ENCODE measurements at regions not wholly inside any gene's neighbourhood (a gene's known extent, or its start where the extent isn't known, plus 50 kb on each side); places are given as distances from the start of the nearest gene placed in this dataset.

- Histone ChIP-seq H3K27ac (ENCODE audit: low read length) (no peak overlapping the region), H3K4me1 (ENCODE audit: control insufficient read depth, insufficient read depth, low read length) (no peaks in the 10 kb centered on the region), H3K36me3 (ENCODE audit: control insufficient read depth in 2 of 2, insufficient read depth in 2 of 2, low read length in 2 of 2) (no peaks in the 10 kb centered on the region), H3K27me3 (ENCODE audit: control insufficient read depth in 1 of 2, insufficient read depth in 2 of 2, low read length in 2 of 2) (no peaks in the 10 kb centered on the region), H3K9ac (ENCODE audit: low read length in 2 of 2) (no peak overlapping the region), H3K9me3 (ENCODE audit: control insufficient read depth in 2 of 2, low read length in 2 of 2) (no peaks in the 10 kb centered on the region), H3K4me3 (ENCODE audit: low read length in 2 of 2) (no peak overlapping the region)
Observed at GRCh38 chr2:9681427-9681817, 50.6 kb upstream of the YWHAQ start.

- Histone ChIP-seq H3K9ac (ENCODE audit: low read length in 2 of 2) (no peak overlapping the region), H3K27me3 (ENCODE audit: control insufficient read depth in 1 of 2, insufficient read depth in 2 of 2, low read length in 2 of 2) (no peaks in the 10 kb centered on the region), H3K4me1 (ENCODE audit: control insufficient read depth, insufficient read depth, low read length) (peaks cover 3% of the 10 kb centered on the region), H3K9me3 (ENCODE audit: control insufficient read depth in 2 of 2, low read length in 2 of 2) (no peaks in the 10 kb centered on the region), H3K36me3 (ENCODE audit: control insufficient read depth in 2 of 2, insufficient read depth in 2 of 2, low read length in 2 of 2) (no peaks in the 10 kb centered on the region), H3K27ac (ENCODE audit: low read length) (no peak overlapping the region), H3K4me3 (ENCODE audit: low read length in 2 of 2) (no peak overlapping the region)
Observed at GRCh38 chr2:9685637-9686036, 54.8 kb upstream of the YWHAQ start.

DNA sequence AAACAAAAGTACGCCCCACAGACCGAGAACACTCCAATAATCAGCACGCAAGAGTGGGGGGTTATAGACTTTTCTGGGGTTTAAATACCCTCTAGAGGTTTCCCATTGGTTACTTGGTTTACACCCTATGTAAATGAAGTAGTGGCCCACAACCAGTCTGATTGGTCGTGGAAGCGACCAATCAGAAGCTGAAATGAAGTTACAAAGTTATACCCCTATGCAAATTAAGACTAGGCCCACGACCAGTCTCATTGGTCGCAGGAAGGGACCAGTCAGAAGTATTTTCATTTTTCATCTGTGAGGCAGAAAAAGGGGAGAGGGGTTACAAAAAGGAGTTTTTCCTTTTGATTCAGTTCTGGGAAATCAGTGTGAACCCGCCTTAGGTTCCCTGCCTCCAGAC lies 55.3 kb upstream of the YWHAQ start:
- H3K27me3 ChIP-seq (ENCODE audit: control insufficient read depth in 1 of 2, insufficient read depth in 2 of 2, low read length in 2 of 2): no peaks in the 10 kb centered on the region
- H3K4me1 ChIP-seq (ENCODE audit: control insufficient read depth, insufficient read depth, low read length): peaks cover 3% of the 10 kb centered on the region
- no peak overlapping the region for H3K4me3 ChIP-seq (ENCODE audit: low read length in 2 of 2)
- H3K9me3 ChIP-seq (ENCODE audit: control insufficient read depth in 2 of 2, low read length in 2 of 2): no peaks in the 10 kb centered on the region
- H3K36me3 ChIP-seq (ENCODE audit: control insufficient read depth in 2 of 2, insufficient read depth in 2 of 2, low read length in 2 of 2): no peaks in the 10 kb centered on the region
- no peak overlapping the region for H3K9ac ChIP-seq (ENCODE audit: low read length in 2 of 2)
- no peak overlapping the region for H3K27ac ChIP-seq (ENCODE audit: low read length)

GRCh38 chr2:9690252-9690651 lies 59.5 kb upstream of the YWHAQ start:
- Histone ChIP-seq H3K4me3 (ENCODE audit: low read length in 2 of 2) (no peak overlapping the region), H3K27ac (ENCODE audit: low read length) (no peak overlapping the region), H3K4me1 (ENCODE audit: control insufficient read depth, insufficient read depth, low read length) (peaks cover 20% of the 10 kb centered on the region), H3K27me3 (ENCODE audit: control insufficient read depth in 1 of 2, insufficient read depth in 2 of 2, low read length in 2 of 2) (no peaks in the 10 kb centered on the region), H3K36me3 (ENCODE audit: control insufficient read depth in 2 of 2, insufficient read depth in 2 of 2, low read length in 2 of 2) (no peaks in the 10 kb centered on the region), H3K9ac (ENCODE audit: low read length in 2 of 2) (no peak overlapping the region), H3K9me3 (ENCODE audit: control insufficient read depth in 2 of 2, low read length in 2 of 2) (no peaks in the 10 kb centered on the region)

DNA sequence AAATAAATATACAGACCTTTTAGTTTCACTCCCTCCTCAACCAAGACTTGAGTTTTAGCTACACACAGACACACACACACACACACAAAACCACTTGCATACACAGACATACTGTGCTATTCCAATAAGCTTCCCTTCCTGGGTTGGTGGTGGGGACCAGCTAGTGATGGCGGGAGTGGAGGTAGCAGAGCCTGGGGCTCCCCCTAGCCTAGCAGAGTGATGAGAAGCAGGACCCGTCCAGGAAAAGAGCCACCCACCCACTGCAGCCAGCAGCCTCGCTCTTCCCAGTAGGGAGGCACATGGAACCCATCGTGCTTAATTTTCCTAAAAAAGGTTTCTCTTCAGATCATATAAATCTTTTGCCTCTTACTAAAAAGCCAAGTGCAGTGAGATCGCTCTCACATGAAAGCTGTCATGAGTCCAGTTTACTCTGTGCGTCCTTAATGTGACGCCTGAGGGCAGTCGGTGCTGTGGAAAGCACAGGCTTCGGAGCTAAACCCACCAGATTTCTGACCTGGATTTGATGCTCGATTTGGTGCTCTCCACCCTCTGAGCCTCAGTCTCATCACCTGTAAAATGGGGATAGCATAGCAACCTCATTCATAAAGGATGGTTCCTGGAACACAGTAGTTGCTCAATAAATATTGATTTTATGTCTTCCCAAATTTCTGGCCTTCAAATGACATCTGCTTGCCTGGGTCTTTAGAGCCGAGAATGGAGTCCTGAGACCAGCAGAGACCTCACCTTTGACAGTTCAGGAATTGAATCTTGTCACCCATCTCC lies 60.1 kb upstream of the YWHAQ start:
- H3K27ac ChIP-seq (ENCODE audit: low read length): no peak overlapping the region
- H3K9ac ChIP-seq (ENCODE audit: low read length in 2 of 2): no peak overlapping the region
- no peaks in the 10 kb centered on the region for H3K27me3 ChIP-seq (ENCODE audit: control insufficient read depth in 1 of 2, insufficient read depth in 2 of 2, low read length in 2 of 2)
- peaks cover 20% of the 10 kb centered on the region for H3K4me1 ChIP-seq (ENCODE audit: control insufficient read depth, insufficient read depth, low read length)
- H3K9me3 ChIP-seq (ENCODE audit: control insufficient read depth in 2 of 2, low read length in 2 of 2): no peaks in the 10 kb centered on the region
- no peaks in the 10 kb centered on the region for H3K36me3 ChIP-seq (ENCODE audit: control insufficient read depth in 2 of 2, insufficient read depth in 2 of 2, low read length in 2 of 2)
- H3K4me3 ChIP-seq (ENCODE audit: low read length in 2 of 2): no peak overlapping the region

- peak overlapping the region; percentile 43 to 74 for H3K9ac ChIP-seq (ENCODE audit: low read length in 2 of 2)
- peak overlapping the region in 1 of 2 donors; percentile 57 for H3K4me3 ChIP-seq (ENCODE audit: low read length in 2 of 2)
- H3K27ac ChIP-seq (ENCODE audit: low read length): peak overlapping the region; percentile 82
Observed at GRCh38 chr2:9692456-9693195, 61.8 kb upstream of the YWHAQ start.

DNA sequence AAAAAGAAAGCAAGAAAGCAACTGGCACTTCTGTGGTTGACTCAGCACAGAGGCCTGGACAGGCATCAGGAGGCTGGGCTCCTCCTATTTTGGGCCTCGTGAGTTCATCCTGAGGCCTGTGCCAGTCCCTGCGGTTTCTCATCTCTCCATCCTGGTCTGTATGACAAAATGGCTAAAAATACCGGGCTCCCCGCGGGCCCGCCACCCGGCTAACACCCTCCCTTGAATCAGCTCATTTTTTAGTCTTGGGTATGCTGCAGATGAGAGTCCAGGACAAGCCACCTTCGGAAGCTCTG lies 62.3 kb upstream of the YWHAQ start:
- H3K27me3 ChIP-seq (ENCODE audit: control insufficient read depth in 1 of 2, insufficient read depth in 2 of 2, low read length in 2 of 2): no peaks in the 10 kb centered on the region
- H3K27ac ChIP-seq (ENCODE audit: low read length): peak overlapping the region; percentile 82
- no peaks in the 10 kb centered on the region for H3K36me3 ChIP-seq (ENCODE audit: control insufficient read depth in 2 of 2, insufficient read depth in 2 of 2, low read length in 2 of 2)
- peaks cover 20% of the 10 kb centered on the region for H3K4me1 ChIP-seq (ENCODE audit: control insufficient read depth, insufficient read depth, low read length)
- H3K9ac ChIP-seq (ENCODE audit: low read length in 2 of 2): peak overlapping the region; percentile 43 to 74
- H3K4me3 ChIP-seq (ENCODE audit: low read length in 2 of 2): peak overlapping the region in 1 of 2 donors; percentile 57
- H3K9me3 ChIP-seq (ENCODE audit: control insufficient read depth in 2 of 2, low read length in 2 of 2): no peaks in the 10 kb centered on the region

More at GRCh38 chr2:9692456-9693195, 61.8 kb upstream of the YWHAQ start:
- Histone ChIP-seq H3K27me3 (ENCODE audit: control insufficient read depth in 1 of 2, insufficient read depth in 2 of 2, low read length in 2 of 2) (no peaks in the 10 kb centered on the region), H3K36me3 (ENCODE audit: control insufficient read depth in 2 of 2, insufficient read depth in 2 of 2, low read length in 2 of 2) (no peaks in the 10 kb centered on the region), H3K9me3 (ENCODE audit: control insufficient read depth in 2 of 2, low read length in 2 of 2) (no peaks in the 10 kb centered on the region), H3K4me1 (ENCODE audit: control insufficient read depth, insufficient read depth, low read length) (peaks cover 20% of the 10 kb centered on the region)

GRCh38 chr2:9693646-9694045 lies 62.8 kb upstream of the YWHAQ start:
- peak overlapping the region in 1 of 2 donors; percentile 57 for H3K4me3 ChIP-seq (ENCODE audit: low read length in 2 of 2)
- H3K27me3 ChIP-seq (ENCODE audit: control insufficient read depth in 1 of 2, insufficient read depth in 2 of 2, low read length in 2 of 2): no peaks in the 10 kb centered on the region
- no peak overlapping the region for H3K9ac ChIP-seq (ENCODE audit: low read length in 2 of 2)
- H3K4me1 ChIP-seq (ENCODE audit: control insufficient read depth, insufficient read depth, low read length): peaks cover 20% of the 10 kb centered on the region
- H3K27ac ChIP-seq (ENCODE audit: low read length): peak overlapping the region; percentile 82
- H3K9me3 ChIP-seq (ENCODE audit: control insufficient read depth in 2 of 2, low read length in 2 of 2): no peaks in the 10 kb centered on the region
- H3K36me3 ChIP-seq (ENCODE audit: control insufficient read depth in 2 of 2, insufficient read depth in 2 of 2, low read length in 2 of 2): no peaks in the 10 kb centered on the region

- Histone ChIP-seq H3K36me3 (ENCODE audit: control insufficient read depth in 2 of 2, insufficient read depth in 2 of 2, low read length in 2 of 2) (no peaks in the 10 kb centered on the region), H3K9ac (ENCODE audit: low read length in 2 of 2) (no peak overlapping the region), H3K4me3 (ENCODE audit: low read length in 2 of 2) (no peak overlapping the region), H3K27ac (ENCODE audit: low read length) (no peak overlapping the region), H3K9me3 (ENCODE audit: control insufficient read depth in 2 of 2, low read length in 2 of 2) (no peaks in the 10 kb centered on the region), H3K27me3 (ENCODE audit: control insufficient read depth in 1 of 2, insufficient read depth in 2 of 2, low read length in 2 of 2) (no peaks in the 10 kb centered on the region), H3K4me1 (ENCODE audit: control insufficient read depth, insufficient read depth, low read length) (peaks cover 20% of the 10 kb centered on the region)
Observed at GRCh38 chr2:9694661-9695234, 64.0 kb upstream of the YWHAQ start.

DNA sequence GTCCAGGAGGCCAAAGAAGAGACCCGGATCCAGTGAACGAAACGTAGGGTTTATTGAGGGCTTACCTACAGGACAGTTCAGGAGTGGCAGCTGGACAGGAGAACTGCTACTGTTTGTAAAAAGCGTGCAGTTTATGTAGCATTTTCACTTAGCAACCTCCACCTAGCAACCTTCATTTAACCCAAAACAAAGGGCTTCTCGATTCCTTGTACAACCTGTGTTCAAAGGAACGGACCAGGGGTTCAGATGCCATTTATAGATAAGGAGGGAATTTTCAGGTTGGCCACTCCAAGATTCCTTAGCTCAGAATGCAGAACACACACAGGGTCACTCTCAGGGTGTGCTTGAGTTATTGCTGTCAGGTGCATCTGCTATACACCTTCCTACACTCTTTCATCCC lies 65.1 kb upstream of the YWHAQ start:
- Histone ChIP-seq H3K9ac (ENCODE audit: low read length in 2 of 2) (no peak overlapping the region), H3K4me3 (ENCODE audit: low read length in 2 of 2) (no peak overlapping the region), H3K27me3 (ENCODE audit: control insufficient read depth in 1 of 2, insufficient read depth in 2 of 2, low read length in 2 of 2) (no peaks in the 10 kb centered on the region), H3K9me3 (ENCODE audit: control insufficient read depth in 2 of 2, low read length in 2 of 2) (no peaks in the 10 kb centered on the region), H3K4me1 (ENCODE audit: control insufficient read depth, insufficient read depth, low read length) (peaks cover 18% of the 10 kb centered on the region), H3K27ac (ENCODE audit: low read length) (no peak overlapping the region), H3K36me3 (ENCODE audit: control insufficient read depth in 2 of 2, insufficient read depth in 2 of 2, low read length in 2 of 2) (no peaks in the 10 kb centered on the region)

DNA sequence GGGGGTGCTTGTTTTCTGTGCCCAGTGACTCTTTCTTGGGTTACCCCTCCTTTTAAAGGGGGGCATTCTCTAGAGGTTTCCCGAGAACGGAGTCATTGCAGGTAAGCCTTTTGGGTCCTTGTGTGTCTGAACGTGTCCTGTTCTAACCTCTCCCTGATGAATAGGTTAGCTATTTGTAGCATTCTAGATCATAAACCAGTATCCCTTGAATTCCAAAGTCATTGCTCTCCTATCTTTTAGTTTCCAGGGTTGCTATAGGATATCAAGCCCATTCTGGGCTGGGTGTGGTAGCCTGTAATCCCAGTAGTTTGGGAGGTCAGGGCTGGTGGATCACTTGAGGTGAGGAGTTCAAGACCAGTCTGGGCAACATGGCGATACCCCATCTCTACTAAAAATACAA lies 65.9 kb upstream of the YWHAQ start:
- Histone ChIP-seq H3K27me3 (ENCODE audit: control insufficient read depth in 1 of 2, insufficient read depth in 2 of 2, low read length in 2 of 2) (no peaks in the 10 kb centered on the region), H3K4me1 (ENCODE audit: control insufficient read depth, insufficient read depth, low read length) (peaks cover 18% of the 10 kb centered on the region), H3K27ac (ENCODE audit: low read length) (no peak overlapping the region), H3K9me3 (ENCODE audit: control insufficient read depth in 2 of 2, low read length in 2 of 2) (no peaks in the 10 kb centered on the region), H3K36me3 (ENCODE audit: control insufficient read depth in 2 of 2, insufficient read depth in 2 of 2, low read length in 2 of 2) (no peaks in the 10 kb centered on the region), H3K9ac (ENCODE audit: low read length in 2 of 2) (no peak overlapping the region), H3K4me3 (ENCODE audit: low read length in 2 of 2) (no peak overlapping the region)
